ENCODE measurements at regions not wholly inside any gene's neighbourhood (a gene's known extent, or its start where the extent isn't known, plus 50 kb on each side); places are given as distances from the start of the nearest gene placed in this dataset.

GRCh38 chr15:70197945-70198361, 100.2 kb upstream of the TLE3 start:
- Histone ChIP-seq H3K27ac (ENCODE audit: low read depth, low read length) (no peak overlapping the region), H3K36me3 (ENCODE audit: control insufficient read depth, insufficient read depth, low read length) (no peaks in the 10 kb centered on the region), H3K4me3 (ENCODE audit: low read depth, low read length) (no peak overlapping the region), H3K4me1 (ENCODE audit: control insufficient read depth, insufficient read depth, low read length) (peaks cover 28% of the 10 kb centered on the region), H3K27me3 (ENCODE audit: control insufficient read depth, insufficient read depth, low read length) (no peaks in the 10 kb centered on the region; the same call in 1 of the 2 replicates), H3K9me3 (ENCODE audit: control insufficient read depth, insufficient read depth, low read length) (no peaks in the 10 kb centered on the region), H3K9ac (ENCODE audit: low read depth, low read length) (no peak overlapping the region)

- H3K9me3 ChIP-seq (ENCODE audit: control insufficient read depth, insufficient read depth, low read length): no peaks in the 10 kb centered on the region
- no peak overlapping the region for H3K27ac ChIP-seq (ENCODE audit: low read depth, low read length)
- no peak overlapping the region for H3K9ac ChIP-seq (ENCODE audit: low read depth, low read length)
- H3K4me3 ChIP-seq (ENCODE audit: low read depth, low read length): no peak overlapping the region
- H3K4me1 ChIP-seq (ENCODE audit: control insufficient read depth, insufficient read depth, low read length): peaks cover 28% of the 10 kb centered on the region
- no peaks in the 10 kb centered on the region; the same call in 1 of the 2 replicates for H3K27me3 ChIP-seq (ENCODE audit: control insufficient read depth, insufficient read depth, low read length)
- H3K36me3 ChIP-seq (ENCODE audit: control insufficient read depth, insufficient read depth, low read length): no peaks in the 10 kb centered on the region
These were observed 99.7 kb upstream of the TLE3 start for GRCh38 chr15:70197318-70197944.

GRCh38 chr15:70196372-70197316, 98.9 kb upstream of the TLE3 start:
- Histone ChIP-seq H3K4me1 (ENCODE audit: control insufficient read depth, insufficient read depth, low read length) (peaks cover 28% of the 10 kb centered on the region), H3K9me3 (ENCODE audit: control insufficient read depth, insufficient read depth, low read length) (no peaks in the 10 kb centered on the region), H3K27ac (ENCODE audit: low read depth, low read length) (peak overlapping the region; percentile 75), H3K27me3 (ENCODE audit: control insufficient read depth, insufficient read depth, low read length) (no peaks in the 10 kb centered on the region), H3K36me3 (ENCODE audit: control insufficient read depth, insufficient read depth, low read length) (no peaks in the 10 kb centered on the region), H3K4me3 (ENCODE audit: low read depth, low read length) (no peak overlapping the region), H3K9ac (ENCODE audit: low read depth, low read length) (no peak overlapping the region)

- H3K27me3 ChIP-seq (ENCODE audit: control insufficient read depth, insufficient read depth, low read length): no peaks in the 10 kb centered on the region
- H3K4me3 ChIP-seq (ENCODE audit: low read depth, low read length): no peak overlapping the region
- H3K36me3 ChIP-seq (ENCODE audit: control insufficient read depth, insufficient read depth, low read length): no peaks in the 10 kb centered on the region
- no peak overlapping the region for H3K9ac ChIP-seq (ENCODE audit: low read depth, low read length)
- no peaks in the 10 kb centered on the region for H3K9me3 ChIP-seq (ENCODE audit: control insufficient read depth, insufficient read depth, low read length)
- H3K4me1 ChIP-seq (ENCODE audit: control insufficient read depth, insufficient read depth, low read length): peaks cover 28% of the 10 kb centered on the region
- peak overlapping the region; percentile 75 for H3K27ac ChIP-seq (ENCODE audit: low read depth, low read length)
These were observed 98.0 kb upstream of the TLE3 start for GRCh38 chr15:70195587-70196305.

GRCh38 chr15:70195171-70195570, 97.5 kb upstream of the TLE3 start:
- no peaks in the 10 kb centered on the region for H3K9me3 ChIP-seq (ENCODE audit: control insufficient read depth, insufficient read depth, low read length)
- H3K4me3 ChIP-seq (ENCODE audit: low read depth, low read length): no peak overlapping the region
- H3K27ac ChIP-seq (ENCODE audit: low read depth, low read length): no peak overlapping the region
- H3K27me3 ChIP-seq (ENCODE audit: control insufficient read depth, insufficient read depth, low read length): no peaks in the 10 kb centered on the region
- H3K4me1 ChIP-seq (ENCODE audit: control insufficient read depth, insufficient read depth, low read length): peaks cover 28% of the 10 kb centered on the region
- H3K9ac ChIP-seq (ENCODE audit: low read depth, low read length): no peak overlapping the region
- H3K36me3 ChIP-seq (ENCODE audit: control insufficient read depth, insufficient read depth, low read length): no peaks in the 10 kb centered on the region

- Histone ChIP-seq H3K36me3 (ENCODE audit: control insufficient read depth, insufficient read depth, low read length) (no peaks in the 10 kb centered on the region), H3K27me3 (ENCODE audit: control insufficient read depth, insufficient read depth, low read length) (no peaks in the 10 kb centered on the region), H3K27ac (ENCODE audit: low read depth, low read length) (no peak overlapping the region), H3K9ac (ENCODE audit: low read depth, low read length) (no peak overlapping the region), H3K4me1 (ENCODE audit: control insufficient read depth, insufficient read depth, low read length) (peaks cover 24% of the 10 kb centered on the region), H3K4me3 (ENCODE audit: low read depth, low read length) (no peak overlapping the region), H3K9me3 (ENCODE audit: control insufficient read depth, insufficient read depth, low read length) (no peaks in the 10 kb centered on the region)
These were observed 96.5 kb upstream of the TLE3 start for GRCh38 chr15:70194266-70194665.

- H3K4me1 ChIP-seq (ENCODE audit: control insufficient read depth, insufficient read depth, low read length): peaks cover 19% of the 10 kb centered on the region
- H3K36me3 ChIP-seq (ENCODE audit: control insufficient read depth, insufficient read depth, low read length): no peaks in the 10 kb centered on the region
- H3K9ac ChIP-seq (ENCODE audit: low read depth, low read length): no peak overlapping the region
- H3K27me3 ChIP-seq (ENCODE audit: control insufficient read depth, insufficient read depth, low read length): no peaks in the 10 kb centered on the region
- no peak overlapping the region for H3K27ac ChIP-seq (ENCODE audit: low read depth, low read length)
- no peaks in the 10 kb centered on the region for H3K9me3 ChIP-seq (ENCODE audit: control insufficient read depth, insufficient read depth, low read length)
- H3K4me3 ChIP-seq (ENCODE audit: low read depth, low read length): no peak overlapping the region
These were observed 96.0 kb upstream of the TLE3 start for GRCh38 chr15:70193734-70194133.

- no peaks in the 10 kb centered on the region for H3K36me3 ChIP-seq (ENCODE audit: control insufficient read depth, insufficient read depth, low read length)
- no peaks in the 10 kb centered on the region for H3K9me3 ChIP-seq (ENCODE audit: control insufficient read depth, insufficient read depth, low read length)
- no peaks in the 10 kb centered on the region for H3K27me3 ChIP-seq (ENCODE audit: control insufficient read depth, insufficient read depth, low read length)
- H3K27ac ChIP-seq (ENCODE audit: low read depth, low read length): no peak overlapping the region
- no peak overlapping the region for H3K9ac ChIP-seq (ENCODE audit: low read depth, low read length)
- peaks cover 17% of the 10 kb centered on the region for H3K4me1 ChIP-seq (ENCODE audit: control insufficient read depth, insufficient read depth, low read length)
- H3K4me3 ChIP-seq (ENCODE audit: low read depth, low read length): no peak overlapping the region
These were observed 94.8 kb upstream of the TLE3 start for GRCh38 chr15:70192490-70192889.

GRCh38 chr15:70192041-70192440, 94.3 kb upstream of the TLE3 start:
- H3K9me3 ChIP-seq (ENCODE audit: control insufficient read depth, insufficient read depth, low read length): no peaks in the 10 kb centered on the region
- no peaks in the 10 kb centered on the region for H3K36me3 ChIP-seq (ENCODE audit: control insufficient read depth, insufficient read depth, low read length)
- no peak overlapping the region for H3K9ac ChIP-seq (ENCODE audit: low read depth, low read length)
- H3K27ac ChIP-seq (ENCODE audit: low read depth, low read length): no peak overlapping the region
- no peak overlapping the region for H3K4me3 ChIP-seq (ENCODE audit: low read depth, low read length)
- H3K27me3 ChIP-seq (ENCODE audit: control insufficient read depth, insufficient read depth, low read length): no peaks in the 10 kb centered on the region
- H3K4me1 ChIP-seq (ENCODE audit: control insufficient read depth, insufficient read depth, low read length): peaks cover 15% of the 10 kb centered on the region

- Histone ChIP-seq H3K4me3 (ENCODE audit: low read depth, low read length) (no peak overlapping the region), H3K4me1 (ENCODE audit: control insufficient read depth, insufficient read depth, low read length) (peaks cover 5% of the 10 kb centered on the region), H3K9ac (ENCODE audit: low read depth, low read length) (no peak overlapping the region), H3K27me3 (ENCODE audit: control insufficient read depth, insufficient read depth, low read length) (no peaks in the 10 kb centered on the region), H3K27ac (ENCODE audit: low read depth, low read length) (no peak overlapping the region), H3K36me3 (ENCODE audit: control insufficient read depth, insufficient read depth, low read length) (no peaks in the 10 kb centered on the region), H3K9me3 (ENCODE audit: control insufficient read depth, insufficient read depth, low read length) (no peaks in the 10 kb centered on the region)
These were observed 93.2 kb upstream of the TLE3 start for GRCh38 chr15:70190965-70191364.

Measured in HUES48 (cell line).